ENCODE measurements at regions not wholly inside any gene's neighbourhood (a gene's known extent, or its start where the extent isn't known, plus 50 kb on each side); places are given as distances from the start of the nearest gene placed in this dataset.

DNA sequence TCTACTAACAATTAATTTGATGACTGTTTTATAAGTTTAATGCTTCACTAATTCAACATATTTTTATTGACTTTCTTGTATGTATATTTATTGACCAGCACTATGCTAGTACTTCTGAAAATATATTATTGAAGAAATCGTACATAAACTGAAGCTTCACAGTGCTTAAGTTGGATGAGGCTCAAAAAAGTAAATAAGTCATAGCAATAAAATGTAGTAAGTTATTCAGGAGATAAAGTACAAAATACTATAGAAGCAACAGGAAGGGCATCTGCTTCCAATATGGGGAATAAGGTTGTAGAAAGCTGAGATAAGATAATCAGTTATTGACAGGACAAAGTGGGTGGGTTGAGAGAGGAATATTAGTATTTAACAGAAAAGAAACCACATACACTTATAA is 944.9 kb upstream of the MIR17HG start:
- TF ChIP-seq, protein P1, sequence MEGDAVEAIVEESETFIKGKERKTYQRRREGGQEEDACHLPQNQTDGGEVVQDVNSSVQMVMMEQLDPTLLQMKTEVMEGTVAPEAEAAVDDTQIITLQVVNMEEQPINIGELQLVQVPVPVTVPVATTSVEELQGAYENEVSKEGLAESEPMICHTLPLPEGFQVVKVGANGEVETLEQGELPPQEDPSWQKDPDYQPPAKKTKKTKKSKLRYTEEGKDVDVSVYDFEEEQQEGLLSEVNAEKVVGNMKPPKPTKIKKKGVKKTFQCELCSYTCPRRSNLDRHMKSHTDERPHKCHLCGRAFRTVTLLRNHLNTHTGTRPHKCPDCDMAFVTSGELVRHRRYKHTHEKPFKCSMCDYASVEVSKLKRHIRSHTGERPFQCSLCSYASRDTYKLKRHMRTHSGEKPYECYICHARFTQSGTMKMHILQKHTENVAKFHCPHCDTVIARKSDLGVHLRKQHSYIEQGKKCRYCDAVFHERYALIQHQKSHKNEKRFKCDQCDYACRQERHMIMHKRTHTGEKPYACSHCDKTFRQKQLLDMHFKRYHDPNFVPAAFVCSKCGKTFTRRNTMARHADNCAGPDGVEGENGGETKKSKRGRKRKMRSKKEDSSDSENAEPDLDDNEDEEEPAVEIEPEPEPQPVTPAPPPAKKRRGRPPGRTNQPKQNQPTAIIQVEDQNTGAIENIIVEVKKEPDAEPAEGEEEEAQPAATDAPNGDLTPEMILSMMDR (IDR thresholded peaks at IDR 0.05), result no peak
- TF ChIP-seq POLR2A (IDR thresholded peaks at IDR 0.05), result no peak
